HK-2 (cell line): ENCODE measurements at regions not wholly inside any gene's neighbourhood (a gene's known extent, or its start where the extent isn't known, plus 50 kb on each side); places are given as distances from the start of the nearest gene placed in this dataset.
"Not testable (repeated sequence)": the region's sequence is repeated elsewhere in the genome, so short reads cannot be mapped to it uniquely, and the experiment has no call there.

Experiments
- DNase-seq: peaks from one replicate; pipeline ENCODE4 v3.0.0-alpha.2; 2018; ENCODE audit not compliant: unreplicated experiment

DNA sequence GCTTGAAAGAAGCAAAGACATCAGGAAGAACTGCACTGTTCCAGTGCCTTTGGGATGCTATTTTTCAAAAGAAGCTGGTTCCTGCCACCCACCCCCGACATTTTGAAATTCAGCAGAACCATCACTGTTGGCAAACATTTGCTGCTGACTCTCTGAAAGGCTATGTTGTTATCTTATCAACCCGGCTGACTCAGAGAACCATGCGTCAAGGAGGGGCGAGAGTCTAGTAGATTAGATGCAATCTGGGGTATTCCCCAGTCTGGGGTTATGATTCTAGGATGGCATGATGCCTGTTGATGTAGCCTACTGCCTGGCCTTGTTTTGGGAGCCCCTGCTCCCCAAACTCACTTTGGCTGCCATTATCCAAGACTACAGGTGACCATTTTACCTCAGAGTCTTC is 267.8 kb upstream of the RUNX1 start:
- DNase-seq, result no peak

DNA sequence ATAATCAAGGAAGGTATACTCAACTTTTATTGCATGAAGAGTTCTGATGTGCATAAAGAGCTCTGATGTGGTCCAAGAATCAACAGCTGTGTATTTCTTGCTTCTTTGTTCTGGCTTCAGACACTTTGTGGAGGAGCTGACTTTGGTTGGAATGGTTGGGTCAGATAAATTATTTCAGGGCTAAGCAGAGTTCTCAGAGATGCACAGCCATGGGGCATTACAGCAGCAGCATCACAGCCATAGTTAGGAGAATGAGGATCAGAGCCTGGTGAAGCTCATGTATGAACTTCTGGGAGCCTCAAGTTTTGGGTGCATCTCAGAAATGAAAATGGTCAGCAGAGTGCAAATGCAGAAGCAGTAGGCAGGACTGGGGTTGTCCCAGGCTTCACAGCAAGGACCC is 267.4 kb upstream of the RUNX1 start:
- DNase-seq, result no peak

DNA sequence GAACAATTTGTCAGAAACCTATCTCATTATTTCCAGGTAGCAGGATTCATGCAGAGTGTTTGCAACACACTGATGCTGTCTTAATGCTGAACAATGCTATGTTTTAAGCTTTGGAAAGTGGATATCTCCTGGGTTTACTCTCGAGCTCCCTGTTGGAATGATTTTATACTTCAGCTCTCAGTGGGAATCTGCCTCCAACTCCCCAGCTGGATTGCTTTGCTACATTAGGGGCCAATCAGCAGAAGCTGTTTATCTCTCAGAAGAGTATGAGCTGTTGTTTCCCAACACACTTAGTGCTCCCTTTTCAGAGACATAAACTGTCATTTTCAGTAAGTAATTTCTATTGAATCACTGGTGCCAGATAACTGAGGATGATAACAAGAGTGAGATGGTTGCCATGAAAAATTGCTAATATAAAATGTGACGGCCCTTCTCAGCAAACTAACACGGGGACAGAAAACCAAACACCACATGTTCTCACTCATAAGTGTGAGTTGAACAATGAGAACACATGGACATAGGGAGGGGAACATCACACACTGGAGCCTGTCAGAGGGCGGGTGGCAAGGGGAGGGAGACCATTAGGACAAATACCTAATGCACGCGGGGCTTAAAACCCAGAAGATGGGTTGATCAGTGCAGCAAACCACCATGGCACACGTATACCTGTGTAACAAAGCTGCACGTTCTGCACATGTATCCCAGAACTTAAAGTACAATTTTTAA is 265.9 kb upstream of the RUNX1 start:
- DNase-seq, result no peak

DNA sequence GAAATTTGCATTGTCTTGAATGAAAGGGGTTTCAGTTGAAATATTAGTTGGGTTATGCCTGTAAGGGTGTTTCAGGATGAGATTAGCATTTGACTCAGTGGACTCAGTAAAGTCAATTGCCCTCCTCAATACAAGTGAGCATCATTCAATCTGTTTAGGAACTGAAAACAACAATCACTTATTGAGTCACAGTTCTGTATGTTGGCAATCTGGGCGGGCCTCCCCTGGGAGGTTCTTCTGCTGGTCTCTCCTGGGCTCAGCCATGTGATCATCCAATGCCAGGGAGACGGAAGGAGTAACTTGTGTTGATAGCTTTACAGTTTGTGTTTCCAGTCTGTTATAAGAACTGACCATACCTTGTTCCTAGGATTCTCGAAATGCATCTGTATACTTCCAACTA is 262.9 kb upstream of the RUNX1 start:
- DNase-seq, result no peak

DNA sequence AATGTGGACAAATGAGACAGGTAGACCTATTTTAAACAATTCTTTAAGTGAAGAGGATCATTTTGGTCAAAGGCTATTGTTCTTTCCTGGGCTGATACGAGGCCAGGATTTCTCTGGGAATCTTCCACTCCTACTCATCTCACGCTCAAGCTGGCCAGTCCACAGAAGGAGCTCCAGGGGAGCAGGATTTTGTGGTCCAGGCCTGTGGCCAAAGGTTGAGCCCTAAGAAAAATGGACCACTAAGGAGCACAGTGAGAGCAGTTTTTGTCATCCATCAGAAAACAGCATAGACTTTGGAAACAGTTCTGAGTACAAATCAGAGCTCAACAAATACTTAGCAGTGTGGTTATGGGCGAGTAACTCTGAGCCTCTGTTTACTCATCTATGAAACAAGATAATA is 260.2 kb upstream of the RUNX1 start:
- DNase-seq, result no peak

DNA sequence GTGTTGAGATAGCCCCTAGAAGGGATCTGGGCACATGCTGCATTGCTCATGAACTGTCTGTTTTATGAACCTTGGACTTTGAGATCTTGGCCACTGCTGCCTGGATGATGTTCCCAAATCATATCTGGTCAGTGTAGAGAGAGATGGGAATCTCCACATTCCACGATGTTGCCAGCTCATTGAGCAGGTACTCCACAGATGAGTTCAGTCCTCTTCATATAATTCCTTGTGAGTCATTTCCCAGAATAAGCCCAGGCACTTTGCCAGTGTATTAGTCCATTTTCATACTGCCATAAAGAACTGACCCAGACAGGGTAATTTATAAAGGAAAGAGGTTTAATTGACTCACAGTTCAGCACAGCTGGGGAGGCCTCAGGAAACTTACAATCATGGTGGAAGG is 254.0 kb upstream of the RUNX1 start:
- peak; percentile 47 for DNase-seq

DNA sequence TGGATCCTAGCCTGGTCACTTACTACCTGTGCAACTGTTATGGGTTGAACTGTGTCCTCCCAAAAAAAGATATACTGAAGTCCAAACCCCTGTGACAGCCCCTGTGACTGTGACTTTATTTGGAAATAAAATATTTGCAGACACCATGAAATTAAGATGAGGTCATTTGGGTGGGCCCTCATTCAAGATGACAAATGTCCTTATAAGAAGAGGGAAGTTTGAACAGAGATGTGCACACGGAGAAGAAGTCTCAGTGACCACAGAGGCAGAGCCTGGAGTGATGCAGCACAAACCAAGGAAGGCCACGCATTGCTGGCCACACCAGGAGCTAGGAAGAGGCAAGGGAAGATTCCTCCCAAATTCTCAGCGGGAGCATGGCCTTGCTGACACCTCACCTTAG is 249.7 kb upstream of the RUNX1 start:
- DNase-seq, result no peak

DNA sequence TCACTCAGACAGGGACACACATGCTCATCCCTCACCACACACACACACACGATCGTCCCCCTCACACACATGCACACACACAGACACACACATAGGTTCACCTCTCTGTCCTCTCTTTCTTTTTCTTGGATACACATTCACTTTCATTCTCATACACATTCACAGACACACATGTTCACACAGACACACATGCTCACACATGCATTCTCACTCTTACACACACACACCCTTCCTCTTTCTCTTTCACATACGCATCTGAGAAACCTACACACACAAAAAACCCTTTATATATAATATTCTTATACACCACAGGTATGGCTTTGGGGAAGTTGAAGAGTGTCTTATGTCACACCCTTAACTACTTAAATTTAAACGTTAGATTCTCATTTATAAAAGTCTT is 248.6 kb upstream of the RUNX1 start:
- DNase-seq, result no peak

DNA sequence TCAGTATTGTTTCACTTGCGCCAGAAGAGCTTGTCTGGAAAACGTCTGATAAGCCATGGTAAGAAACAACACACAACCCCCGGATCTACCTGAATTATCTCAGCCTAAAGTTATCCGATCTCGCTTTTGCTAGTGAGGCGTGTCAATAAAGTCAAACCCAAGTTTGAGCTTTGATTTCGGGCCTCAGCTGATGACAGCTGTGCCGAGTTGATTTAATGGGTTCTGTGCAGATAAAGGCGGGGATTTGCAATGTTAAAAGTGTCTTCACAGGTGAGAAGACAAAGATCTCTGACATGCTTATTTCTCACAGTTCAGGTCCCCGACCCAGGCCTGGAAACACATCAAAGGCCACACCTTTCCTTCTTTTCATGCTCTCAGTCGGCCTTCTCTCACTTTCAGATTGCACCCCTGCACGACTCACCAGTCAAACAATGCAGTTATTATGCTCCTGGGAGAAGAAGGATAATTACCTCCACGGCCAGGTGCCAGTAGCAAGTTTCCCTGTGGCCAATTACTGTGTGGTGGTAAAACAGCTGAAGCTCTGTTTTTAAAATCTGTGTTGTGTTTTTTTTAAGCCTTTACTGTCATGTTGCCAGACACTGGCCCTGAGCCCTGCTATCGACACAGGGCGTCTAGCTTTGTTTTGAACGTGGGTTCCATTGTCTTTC is 245.3 kb upstream of the RUNX1 start:
- DNase-seq, result no peak

DNA sequence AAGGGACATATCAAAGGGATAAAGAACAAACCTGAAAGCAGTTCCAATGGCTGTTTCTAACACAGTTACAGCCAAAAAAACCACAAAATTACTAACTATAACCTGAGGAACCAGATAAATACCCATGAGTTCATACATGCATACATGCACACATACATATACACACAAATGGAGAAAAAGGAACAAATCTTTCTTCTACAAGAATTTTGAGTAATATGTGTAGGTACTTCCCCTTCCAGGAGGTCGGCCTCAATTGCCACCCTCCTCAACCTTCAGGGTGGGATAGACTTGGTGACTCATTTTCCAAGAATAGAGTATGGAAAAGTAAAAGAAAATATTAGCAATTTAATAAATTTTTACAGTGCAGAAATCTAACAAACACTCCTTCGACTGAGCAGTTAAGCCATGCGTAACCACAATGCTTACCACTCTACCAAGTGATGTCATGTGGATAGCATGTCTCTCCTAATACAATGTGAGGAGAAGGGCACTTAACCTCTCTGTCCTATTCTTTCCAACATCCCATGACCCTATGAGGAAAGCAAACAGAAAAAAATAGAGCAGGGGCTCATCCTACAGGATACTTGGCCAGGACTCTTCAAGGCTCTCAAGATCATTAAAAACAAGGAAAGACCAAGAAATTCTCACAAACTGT is 243.0 kb upstream of the RUNX1 start:
- peak; percentile 20 for DNase-seq

DNA sequence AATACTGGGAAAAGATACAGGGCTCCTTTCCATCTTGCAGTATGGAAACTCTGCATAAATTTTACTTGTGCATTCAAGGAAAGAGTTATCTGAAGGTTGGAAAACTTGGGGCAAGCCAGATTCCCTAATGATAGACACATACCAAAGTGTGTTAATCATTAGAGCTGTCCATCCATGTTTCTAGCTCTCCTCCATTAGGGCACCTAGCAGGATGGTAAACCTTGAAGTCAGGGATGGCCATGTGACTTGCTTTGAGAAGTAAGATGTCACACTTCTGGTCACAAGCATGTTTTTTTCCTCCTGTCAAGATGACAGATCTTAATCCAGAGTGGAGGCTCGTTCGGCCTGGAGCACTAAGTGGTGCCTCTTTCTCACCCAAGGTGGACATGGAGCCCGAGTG is 241.9 kb upstream of the RUNX1 start:
- DNase-seq, result peak; percentile 18

DNA sequence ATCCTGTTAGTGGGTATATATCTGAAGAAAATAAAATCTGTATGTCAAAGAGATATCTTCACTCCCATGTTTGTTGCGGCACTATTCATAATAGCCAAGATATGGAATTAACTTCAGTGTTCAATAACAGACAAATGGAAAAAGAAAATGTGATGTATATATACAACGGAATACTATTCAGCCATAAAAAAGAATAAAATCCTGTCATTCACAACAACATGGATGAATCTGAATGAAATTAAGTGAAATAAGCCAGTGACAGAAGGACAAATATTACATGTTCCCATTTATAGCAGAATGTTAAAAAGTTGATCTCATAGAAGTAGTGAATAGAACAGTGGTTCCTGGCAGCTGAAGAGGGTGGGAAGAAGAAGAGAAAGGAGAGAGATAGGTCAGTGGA is 239.1 kb upstream of the RUNX1 start:
- DNase-seq, result no peak

DNA sequence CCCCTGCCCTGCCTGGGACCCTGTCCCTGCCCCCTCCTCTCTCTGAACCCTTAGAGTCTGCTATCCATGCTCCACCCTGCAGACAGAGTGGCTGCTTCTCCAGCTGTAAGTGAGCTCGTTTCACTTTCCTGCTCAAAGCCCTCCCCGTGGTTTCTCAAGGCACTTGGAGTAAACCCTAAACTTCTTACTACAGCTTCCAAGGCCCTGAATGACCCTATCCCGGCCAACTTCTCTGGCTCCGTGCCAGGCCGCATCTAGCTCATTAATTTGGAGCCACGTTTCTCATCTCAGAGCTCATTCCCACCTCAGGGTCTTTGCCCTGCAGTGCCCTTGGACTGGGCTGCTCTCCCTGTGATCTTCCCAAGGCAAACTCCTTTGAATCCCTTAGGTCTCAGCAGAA is 235.1 kb upstream of the RUNX1 start:
- no peak for DNase-seq

DNA sequence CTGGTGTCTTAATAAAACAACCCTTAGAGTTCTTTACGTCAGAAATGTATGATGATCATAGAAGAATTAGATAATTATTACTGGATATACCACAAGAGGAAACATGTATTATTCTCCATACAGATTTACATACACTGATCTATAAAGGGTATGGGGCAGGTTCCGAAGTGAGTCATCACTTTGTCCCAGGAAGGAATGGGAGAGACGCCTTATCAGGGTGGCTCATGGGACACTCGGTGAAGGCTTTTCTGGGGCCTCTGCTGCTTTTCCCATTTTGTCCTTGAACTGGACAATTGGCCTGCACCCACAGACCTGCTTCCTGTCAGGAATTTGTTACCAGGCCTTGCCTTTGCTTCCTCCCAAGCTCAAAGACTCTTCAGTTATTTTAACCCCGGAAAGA is 233.8 kb upstream of the RUNX1 start:
- DNase-seq, result no peak

DNA sequence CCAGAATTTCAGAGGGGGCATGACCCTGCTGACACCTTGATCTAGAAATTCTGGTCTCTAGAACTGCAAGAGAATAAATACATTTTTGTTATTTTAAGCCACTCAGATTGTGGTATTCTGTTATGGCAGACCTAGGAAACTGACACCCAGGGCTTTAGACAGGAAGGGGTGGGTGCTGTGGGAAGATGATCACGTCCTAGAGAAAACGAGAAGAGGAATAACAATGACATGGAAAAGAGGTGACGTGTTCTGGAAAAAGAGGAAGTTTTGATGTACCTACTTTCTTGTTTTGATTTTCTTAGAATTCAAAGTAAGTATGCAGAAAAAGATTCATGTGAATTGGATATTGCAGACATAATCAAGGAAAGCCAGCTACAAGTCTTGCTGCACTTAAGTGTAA is 232.9 kb upstream of the RUNX1 start:
- DNase-seq, result no peak

DNA sequence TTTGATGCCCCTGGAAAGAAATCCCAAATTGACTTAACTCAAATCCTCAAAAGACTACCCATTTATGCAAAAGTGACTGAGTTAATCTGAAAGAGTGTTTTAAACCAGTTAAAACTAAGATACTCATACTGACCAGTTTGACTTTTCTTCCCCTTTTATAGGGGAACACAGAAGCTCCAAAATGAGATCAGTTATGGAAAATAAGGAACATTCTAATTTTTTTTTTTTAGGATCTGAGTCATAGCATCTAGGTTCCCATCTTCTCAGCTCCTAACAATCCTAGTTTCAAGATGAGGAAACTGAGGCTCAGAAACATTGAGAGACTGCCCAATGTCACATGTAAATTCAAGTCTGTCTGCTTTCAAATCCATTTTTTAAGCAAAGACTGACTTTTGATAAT is 231.1 kb upstream of the RUNX1 start:
- DNase-seq, result no peak

DNA sequence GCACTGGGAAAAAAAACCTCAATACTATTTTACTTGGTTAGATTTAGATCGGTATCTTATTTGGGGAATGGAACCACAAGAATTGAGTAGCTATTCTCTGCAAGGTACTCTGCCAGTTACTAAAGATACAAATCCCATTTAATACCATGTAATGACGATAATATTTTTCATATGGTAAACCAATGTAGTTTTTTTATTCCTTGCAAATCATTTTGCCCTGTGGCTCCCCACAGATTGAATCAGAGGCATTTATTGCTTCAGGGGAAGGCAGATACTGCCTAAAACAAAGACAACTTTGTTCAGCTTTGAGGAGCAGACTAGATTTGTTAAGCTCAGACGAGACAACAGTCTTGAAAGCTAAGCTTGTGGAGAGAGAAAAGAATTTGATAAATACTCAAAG is 226.7 kb upstream of the RUNX1 start:
- no peak for DNase-seq

DNA sequence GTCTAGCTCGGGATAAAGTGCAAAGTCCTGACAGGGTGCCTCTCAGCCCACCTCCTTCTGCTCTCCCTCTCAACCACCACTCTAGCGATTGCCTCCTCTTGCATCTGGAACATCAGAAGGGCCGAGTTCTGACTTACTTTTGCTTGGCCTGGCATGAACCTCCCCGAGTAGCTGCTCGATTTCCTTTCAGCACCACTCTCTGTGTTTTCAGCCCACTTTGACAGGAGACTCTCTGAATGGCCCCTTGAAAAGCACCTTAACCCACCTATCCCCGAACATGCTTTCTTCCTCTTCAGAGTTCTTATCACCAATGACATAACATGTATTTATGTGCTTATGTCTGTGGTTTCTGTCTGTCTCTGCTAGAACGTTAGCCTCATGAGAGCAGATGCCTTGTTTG is 225.8 kb upstream of the RUNX1 start:
- no peak for DNase-seq

DNA sequence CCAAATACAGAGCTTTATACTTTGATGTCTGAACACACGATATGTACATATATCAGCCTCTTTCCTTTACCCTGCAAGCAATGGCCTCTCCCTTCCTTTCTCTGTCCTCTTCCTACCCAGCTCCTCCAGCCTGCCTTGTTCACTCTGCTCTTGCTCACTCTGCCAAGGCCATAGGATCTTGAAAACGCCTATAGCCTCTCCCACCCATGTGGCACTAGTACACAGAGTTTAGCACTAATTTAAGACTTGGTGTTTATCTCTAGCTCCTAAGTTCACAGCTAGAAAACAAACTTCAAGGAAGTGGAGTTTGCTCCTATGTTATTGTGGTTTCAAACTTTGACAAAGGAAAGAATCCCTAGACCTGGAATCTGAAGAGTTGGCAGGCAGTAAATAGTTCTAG is 225.0 kb upstream of the RUNX1 start:
- DNase-seq, result no peak

DNA sequence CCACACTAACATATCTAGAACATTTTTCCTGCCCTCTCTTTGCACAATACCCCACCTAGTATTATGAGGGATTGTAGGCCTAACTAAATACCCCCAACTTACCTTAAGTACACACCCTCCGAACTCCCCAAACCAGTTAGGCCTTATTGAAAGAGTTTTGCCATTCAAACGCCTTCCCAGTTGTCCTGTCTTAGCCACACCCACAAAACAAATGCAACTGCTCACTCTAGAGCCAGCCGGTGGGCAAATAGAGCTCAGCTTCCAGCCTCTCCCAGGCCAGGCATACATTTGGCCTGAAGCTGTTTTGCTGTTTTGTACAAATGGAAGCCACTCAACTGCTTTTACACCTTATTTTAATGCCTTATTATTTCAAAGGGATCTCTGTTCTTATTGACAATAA is 224.2 kb upstream of the RUNX1 start:
- DNase-seq, result no peak

DNA sequence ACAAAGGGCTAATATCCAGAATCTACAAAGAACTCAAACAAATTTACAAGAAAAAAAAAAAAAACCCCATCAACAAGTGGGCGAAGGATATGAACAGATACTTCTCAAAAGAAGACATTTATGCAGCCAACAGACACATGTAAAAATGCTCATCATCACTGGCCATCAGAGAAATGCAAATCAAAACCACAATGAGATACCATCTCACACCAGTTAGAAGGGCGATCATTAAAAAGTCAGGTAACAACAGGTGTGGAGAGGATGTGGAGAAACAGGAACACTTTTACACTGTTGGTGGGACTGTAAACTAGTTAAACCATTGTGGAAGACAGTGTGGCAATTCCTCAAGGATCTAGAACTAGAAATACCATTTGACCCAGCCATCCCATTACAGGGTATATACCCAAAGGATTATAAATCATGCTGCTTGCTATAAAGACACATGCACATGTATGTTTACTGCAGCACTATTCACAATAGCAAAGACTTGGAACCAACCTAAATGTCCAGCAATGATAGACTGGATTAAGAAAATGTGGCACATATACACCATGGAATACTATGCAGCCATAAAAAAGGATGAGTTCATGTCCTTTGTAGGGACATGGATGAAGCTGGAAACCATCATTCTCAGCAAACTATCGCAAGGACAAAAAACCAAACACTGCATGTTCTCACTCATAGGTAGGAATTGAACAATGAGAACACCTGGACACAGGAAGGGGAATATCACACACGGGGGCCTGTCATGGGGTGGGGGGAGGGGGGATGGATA is 222.4 kb upstream of the RUNX1 start:
- DNase-seq, result not testable (repeated sequence)

DNA sequence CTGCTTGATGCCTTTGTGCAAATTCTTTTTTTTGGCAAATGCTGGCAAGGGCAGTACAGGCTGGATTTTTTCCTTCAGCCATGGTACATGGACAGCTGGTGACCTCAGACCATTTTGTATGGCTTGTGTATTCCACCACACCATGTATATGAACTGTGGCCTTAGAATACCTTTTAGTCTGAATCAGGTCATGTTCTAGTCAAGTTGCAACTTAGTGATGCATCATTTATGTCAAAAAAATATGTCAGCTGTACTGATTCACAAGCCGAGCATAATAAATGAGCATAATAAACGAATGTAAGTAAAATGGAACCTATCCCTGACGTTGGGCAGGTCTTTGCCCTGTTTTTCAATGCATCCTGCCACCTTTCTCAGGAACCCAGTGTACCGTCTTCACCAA is 219.7 kb upstream of the RUNX1 start:
- DNase-seq, result no peak

DNA sequence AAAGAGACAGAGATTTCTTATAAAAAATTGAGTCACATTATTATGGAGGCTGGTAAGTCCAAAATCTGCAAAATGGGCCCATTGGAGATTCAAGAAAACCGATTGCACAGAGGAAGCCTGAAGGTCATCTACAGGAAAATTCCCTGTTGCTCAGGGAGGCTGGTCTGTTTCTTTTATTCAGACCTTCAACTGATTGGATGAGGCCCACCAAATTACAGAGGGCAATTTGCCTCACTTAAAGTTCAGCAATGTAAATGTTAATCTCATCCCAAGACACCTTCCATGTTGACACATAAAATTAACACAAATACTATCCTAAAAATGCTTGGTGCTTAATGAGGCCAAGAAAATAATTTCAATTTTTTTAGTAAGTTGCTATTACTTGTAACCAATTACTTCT is 219.2 kb upstream of the RUNX1 start:
- DNase-seq, result no peak
